A673 (cell line): ENCODE measurements at regions not wholly inside any gene's neighbourhood (a gene's known extent, or its start where the extent isn't known, plus 50 kb on each side); places are given as distances from the start of the nearest gene placed in this dataset.

Experiments
- EZH2 ChIP-seq: fragments of 200-600 bp; sonication (generic); IDR thresholded peaks from 2 replicates; pipeline ENCODE4 v1.6.1; 2017; ENCODE audit warnings: borderline replicate concordance, low read depth, mild to moderate bottlenecking, mixed read lengths, antibody characterized with exemption, low read length; ENCODE audit not compliant: poor library complexity, severe bottlenecking
- TF ChIP-seq, protein P1 (sequence below): fragments of 300-800, 200-600 bp; sonication (generic); conservative IDR thresholded peaks from 2 replicates; pipeline ENCODE4 v1.5.1; 2017; ENCODE audit warnings: low read depth, mild to moderate bottlenecking, antibody characterized with exemption, low read length, moderate library complexity, mixed read lengths

DNA sequence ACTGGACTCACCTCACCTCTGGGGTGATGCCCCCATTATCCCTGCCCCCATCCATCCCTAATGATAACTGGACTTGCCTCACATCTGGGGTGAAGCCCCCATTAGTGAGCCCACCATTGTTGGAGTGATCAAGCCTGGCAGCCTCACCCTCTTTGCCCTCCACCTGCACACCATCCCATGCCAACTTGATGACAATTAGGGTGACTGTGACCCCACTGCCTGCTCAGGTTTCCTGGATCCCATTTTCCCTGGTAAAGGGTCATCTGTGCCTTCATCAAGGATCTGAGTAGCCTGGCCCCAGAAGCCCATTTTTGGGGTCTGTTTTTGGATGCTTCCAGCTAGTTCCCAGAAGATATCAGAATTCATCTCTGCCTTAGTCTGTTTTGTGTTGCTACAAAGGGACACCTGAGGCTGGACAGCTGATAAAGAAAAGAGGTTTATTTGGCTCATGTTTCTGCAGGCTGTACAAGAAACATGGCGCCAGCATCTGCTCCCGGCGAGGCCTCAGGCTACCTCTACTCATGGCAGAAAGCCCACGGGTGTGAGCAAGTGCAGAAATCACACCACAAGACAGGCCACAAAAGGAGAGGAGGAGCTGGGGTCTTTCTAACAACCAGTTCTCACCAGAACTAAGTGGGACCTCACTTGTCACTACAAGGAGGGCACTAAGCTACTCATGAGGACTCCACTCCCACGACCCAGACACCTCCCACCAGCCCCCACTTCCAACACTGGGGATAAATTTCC, 196.4 kb upstream of the TWIST2 start:
- TF ChIP-seq, protein P1, sequence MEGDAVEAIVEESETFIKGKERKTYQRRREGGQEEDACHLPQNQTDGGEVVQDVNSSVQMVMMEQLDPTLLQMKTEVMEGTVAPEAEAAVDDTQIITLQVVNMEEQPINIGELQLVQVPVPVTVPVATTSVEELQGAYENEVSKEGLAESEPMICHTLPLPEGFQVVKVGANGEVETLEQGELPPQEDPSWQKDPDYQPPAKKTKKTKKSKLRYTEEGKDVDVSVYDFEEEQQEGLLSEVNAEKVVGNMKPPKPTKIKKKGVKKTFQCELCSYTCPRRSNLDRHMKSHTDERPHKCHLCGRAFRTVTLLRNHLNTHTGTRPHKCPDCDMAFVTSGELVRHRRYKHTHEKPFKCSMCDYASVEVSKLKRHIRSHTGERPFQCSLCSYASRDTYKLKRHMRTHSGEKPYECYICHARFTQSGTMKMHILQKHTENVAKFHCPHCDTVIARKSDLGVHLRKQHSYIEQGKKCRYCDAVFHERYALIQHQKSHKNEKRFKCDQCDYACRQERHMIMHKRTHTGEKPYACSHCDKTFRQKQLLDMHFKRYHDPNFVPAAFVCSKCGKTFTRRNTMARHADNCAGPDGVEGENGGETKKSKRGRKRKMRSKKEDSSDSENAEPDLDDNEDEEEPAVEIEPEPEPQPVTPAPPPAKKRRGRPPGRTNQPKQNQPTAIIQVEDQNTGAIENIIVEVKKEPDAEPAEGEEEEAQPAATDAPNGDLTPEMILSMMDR = no peak
- no peak for TF ChIP-seq EZH2
